Fibroblast of pulmonary artery (primary cell): ENCODE measurements at regions not wholly inside any gene's neighbourhood (a gene's known extent, or its start where the extent isn't known, plus 50 kb on each side); places are given as distances from the start of the nearest gene placed in this dataset.
"Not testable (repeated sequence)": the region's sequence is repeated elsewhere in the genome, so short reads cannot be mapped to it uniquely, and the experiment has no call there.

Experiments used
- DNase-seq: peaks from one replicate; pipeline ENCODE4 v3.0.0-alpha.2; 2010; ENCODE audit warnings: low read depth
- H3K4me3 ChIP-seq: replicated peaks from 2 replicates; pipeline ENCODE4 v1.5.1; 2011; ENCODE audit warnings: low read depth, mild to moderate bottlenecking, control low read depth, low read length, moderate library complexity
- TF ChIP-seq, protein P1 (sequence below): IDR thresholded peaks from 2 replicates; pipeline ENCODE4 v1.5.1; 2011; ENCODE audit warnings: mild to moderate bottlenecking, control low read depth, low read length, inconsistent platforms; ENCODE audit errors: missing control alignments

DNA sequence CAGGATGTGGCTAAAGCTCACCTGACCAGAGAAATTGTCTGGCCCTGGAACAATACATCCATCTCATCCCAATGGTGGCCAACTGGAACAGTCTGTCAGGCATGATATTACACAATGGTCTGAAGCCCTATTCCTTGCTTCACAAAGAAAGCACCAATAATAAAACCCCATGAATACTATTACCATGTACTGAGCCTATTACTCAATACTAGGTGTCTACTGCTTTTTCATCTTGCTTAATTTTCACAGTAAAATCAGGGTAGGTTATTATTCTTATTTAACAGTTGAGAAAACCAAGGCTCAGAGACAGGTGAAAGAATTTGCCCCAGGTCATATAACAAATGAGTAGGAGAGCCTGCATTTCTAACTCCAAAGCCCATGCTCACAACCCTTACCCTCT is 68.9 kb upstream of the CAPRIN1 start:
- TF ChIP-seq, protein P1, sequence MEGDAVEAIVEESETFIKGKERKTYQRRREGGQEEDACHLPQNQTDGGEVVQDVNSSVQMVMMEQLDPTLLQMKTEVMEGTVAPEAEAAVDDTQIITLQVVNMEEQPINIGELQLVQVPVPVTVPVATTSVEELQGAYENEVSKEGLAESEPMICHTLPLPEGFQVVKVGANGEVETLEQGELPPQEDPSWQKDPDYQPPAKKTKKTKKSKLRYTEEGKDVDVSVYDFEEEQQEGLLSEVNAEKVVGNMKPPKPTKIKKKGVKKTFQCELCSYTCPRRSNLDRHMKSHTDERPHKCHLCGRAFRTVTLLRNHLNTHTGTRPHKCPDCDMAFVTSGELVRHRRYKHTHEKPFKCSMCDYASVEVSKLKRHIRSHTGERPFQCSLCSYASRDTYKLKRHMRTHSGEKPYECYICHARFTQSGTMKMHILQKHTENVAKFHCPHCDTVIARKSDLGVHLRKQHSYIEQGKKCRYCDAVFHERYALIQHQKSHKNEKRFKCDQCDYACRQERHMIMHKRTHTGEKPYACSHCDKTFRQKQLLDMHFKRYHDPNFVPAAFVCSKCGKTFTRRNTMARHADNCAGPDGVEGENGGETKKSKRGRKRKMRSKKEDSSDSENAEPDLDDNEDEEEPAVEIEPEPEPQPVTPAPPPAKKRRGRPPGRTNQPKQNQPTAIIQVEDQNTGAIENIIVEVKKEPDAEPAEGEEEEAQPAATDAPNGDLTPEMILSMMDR = no peak
- peak; percentile 14 for DNase-seq
- no peak overlapping the region for H3K4me3 ChIP-seq

DNA sequence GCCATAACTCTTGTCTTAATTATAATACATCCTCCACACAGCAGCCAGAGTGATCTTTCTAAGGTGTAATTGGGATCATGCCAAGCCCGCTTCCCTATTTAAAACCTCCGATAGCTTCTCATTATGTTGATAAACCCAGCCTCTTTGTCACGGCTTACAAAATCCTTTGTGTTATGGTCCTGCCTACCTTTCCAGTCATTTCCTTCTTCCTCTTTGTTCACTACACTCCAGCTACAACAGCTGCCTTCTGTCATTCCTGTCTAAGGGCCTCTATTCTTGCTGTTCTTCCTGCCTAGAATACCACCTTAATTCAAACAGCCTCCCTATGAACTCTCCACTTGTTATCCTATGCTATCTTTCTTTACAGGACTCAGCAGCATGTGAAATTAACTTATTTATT is 70.6 kb upstream of the CAPRIN1 start:
- DNase-seq = peak; percentile 76

DNA sequence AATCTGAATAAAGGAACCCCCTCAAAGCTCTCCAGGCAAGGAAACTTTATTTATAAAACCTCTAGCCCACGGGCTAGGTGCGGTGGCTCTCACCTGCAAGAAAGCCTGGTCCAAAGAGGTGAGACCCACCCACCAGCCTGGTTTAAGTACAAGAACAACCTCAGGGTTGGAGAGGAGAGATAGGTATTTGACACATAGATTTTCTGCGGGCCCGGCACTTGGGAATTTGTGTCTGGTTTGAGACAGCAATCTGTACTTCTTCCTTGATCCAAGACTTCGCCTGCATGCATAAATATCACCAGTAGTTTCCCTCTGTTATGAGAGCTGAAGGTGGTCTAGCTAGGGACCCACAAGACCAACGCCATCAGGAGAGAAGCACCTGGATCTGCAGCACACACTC is 73.2 kb upstream of the CAPRIN1 start:
- TF ChIP-seq, protein P1 = no peak
- no peak overlapping the region for H3K4me3 ChIP-seq
- DNase-seq = no peak

More for the DNA sequence above, 70.6 kb upstream of the CAPRIN1 start:
- TF ChIP-seq, protein P1 = no peak
- H3K4me3 ChIP-seq = no peak overlapping the region

DNA sequence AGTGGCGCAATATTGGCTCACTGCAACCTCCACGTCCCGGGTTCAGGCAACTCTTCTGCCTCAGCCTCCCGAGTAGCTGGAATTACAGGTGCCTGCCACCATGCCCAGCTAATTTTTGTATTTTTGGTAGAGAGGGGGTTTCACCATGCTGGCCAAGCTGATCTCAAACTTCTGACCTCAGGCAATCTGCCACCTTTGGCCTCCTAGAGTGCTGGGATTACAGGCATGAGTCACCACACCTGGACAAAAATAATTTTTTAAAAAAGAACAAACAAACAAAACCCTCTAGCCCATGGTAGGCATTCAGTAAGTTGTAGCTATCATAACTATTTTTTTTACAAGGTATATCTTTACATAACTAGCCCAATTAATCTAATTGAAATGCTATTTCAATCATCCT is 73.9 kb upstream of the CAPRIN1 start:
- DNase-seq = no peak
- H3K4me3 ChIP-seq = no peak overlapping the region
- TF ChIP-seq, protein P1 = no peak

DNA sequence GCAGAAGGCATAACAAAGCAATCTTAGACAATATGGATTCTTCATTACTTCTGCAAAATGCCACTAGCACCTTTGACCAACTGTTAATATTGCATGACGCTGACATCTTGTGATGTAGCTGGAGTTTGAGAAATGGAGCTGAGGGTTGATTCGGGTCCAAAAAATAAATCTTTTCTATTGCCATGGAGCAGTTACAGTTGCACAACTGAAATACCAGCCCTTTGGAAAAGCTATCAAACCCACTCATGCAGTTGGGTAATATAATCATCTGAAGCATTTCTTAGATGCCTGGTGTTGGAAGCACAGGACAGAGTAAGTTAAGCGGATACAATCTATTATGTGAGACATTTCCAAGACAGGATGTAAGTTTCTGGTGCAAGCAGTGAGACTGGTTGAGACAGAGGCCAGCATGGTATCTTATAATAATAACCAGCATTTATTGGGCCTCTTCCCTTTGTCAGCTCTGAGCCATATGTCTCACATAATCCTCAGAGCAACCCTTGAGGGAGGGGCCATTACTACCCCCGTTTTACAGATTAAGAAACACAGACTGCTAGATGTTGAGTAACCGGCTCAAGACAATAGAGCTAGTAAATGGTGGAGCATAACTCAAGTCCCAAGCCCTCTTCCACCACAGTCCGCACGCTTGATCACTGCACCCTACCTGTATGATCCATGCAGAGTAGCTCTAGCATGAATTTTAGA is 74.9 kb upstream of the CAPRIN1 start:
- TF ChIP-seq, protein P1 = no peak
- peak; percentile 75 for DNase-seq
- H3K4me3 ChIP-seq = no peak overlapping the region

DNA sequence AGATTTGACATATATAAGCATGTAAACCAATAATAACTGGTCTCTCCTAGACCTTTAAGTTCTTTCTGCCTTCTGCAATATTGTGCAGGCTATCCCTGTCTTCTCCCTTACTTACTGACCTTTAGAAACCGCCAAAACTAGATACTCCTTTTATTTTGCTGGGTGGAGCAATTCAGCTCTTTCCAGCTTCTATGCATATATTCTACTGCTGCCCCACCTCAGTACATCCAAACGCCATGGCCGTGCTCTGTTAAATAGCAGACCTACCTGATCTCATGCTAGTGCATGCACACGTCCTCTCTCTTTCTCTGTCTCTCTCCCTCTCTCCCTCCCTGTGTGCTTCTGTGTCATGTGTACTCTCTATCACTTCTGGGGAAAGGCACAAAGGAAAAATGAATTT is 76.7 kb upstream of the CAPRIN1 start:
- TF ChIP-seq, protein P1 = no peak
- H3K4me3 ChIP-seq = no peak overlapping the region
- no peak for DNase-seq

DNA sequence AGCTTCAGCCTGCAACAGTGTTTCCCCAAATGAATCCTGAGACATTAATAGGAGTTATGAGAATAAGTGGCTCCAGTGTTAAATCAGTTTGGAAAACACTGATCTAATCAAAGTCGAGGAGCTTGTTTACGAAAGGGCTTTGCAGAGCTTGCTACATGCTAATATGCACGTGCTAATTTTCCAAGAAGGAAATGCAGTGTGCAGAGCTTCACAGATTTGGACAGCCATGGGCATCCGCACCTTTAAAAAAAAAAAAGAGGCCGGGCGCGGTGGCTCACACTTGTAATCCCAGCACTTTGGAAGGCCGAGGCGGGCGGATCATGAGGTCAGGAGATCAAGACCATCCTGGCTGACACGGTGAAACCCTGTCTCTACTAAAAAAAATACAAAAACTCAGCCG is 79.7 kb upstream of the LMO2 start:
- not testable (repeated sequence) for DNase-seq, H3K4me3 ChIP-seq
